Upper lobe of left lung (tissue), 4 donors: ENCODE measurements at regions not wholly inside any gene's neighbourhood (a gene's known extent, or its start where the extent isn't known, plus 50 kb on each side); places are given as distances from the start of the nearest gene placed in this dataset.

Experiments
- POLR2AphosphoS5 ChIP-seq, 2 donors: sonication (generic); formaldehyde crosslinking; IDR thresholded peaks; one replicate each; pipeline ENCODE4 v1.5.1; 2017; ENCODE audit warnings: antibody characterized with exemption in 2 of 2
- TF ChIP-seq, protein P1 (sequence below), 6 experiments: fragments of 450-650 bp in 4 of 6; fragments of 200-600 bp in 2 of 6; sonication (generic) in 2 of 6; IDR thresholded peaks; one replicate each; pipeline ENCODE4 v1.5.1; 2016 to 2019; ENCODE audit warnings: antibody characterized with exemption in 6 of 6

DNA sequence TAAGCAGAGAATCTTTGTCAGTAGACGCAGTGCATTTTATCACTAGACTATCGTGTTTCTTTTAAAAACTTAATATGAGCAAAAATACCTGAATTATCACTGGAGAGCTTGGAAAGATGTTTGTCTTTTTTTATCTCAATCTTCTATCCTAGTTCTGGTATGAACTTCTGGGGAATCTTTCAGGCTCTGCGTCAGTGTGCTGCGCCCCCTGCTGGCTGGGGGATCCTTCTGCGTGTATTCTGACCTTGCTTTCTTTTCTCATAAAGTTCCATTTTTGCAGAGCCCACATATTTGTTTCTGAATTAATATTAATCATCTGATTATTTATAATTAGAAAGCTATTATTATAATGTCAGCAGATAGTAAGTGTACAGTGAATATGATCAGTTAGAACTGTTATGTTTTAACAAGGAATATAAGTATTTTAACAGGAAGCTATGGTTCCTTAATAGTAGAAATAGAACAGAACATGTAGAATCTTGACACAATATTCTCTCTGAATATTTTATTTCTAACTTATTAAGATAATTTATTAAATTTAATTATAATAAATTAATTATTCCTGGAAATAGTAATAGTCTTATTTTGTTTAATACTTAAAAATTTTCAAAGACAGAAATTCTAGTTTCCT lies 945.0 kb upstream of the CRIM1 start:
- TF ChIP-seq, protein P1, sequence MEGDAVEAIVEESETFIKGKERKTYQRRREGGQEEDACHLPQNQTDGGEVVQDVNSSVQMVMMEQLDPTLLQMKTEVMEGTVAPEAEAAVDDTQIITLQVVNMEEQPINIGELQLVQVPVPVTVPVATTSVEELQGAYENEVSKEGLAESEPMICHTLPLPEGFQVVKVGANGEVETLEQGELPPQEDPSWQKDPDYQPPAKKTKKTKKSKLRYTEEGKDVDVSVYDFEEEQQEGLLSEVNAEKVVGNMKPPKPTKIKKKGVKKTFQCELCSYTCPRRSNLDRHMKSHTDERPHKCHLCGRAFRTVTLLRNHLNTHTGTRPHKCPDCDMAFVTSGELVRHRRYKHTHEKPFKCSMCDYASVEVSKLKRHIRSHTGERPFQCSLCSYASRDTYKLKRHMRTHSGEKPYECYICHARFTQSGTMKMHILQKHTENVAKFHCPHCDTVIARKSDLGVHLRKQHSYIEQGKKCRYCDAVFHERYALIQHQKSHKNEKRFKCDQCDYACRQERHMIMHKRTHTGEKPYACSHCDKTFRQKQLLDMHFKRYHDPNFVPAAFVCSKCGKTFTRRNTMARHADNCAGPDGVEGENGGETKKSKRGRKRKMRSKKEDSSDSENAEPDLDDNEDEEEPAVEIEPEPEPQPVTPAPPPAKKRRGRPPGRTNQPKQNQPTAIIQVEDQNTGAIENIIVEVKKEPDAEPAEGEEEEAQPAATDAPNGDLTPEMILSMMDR (IDR thresholded peaks at IDR 0.05) = peak; percentile 30 to 72 (median 56)
- TF ChIP-seq POLR2AphosphoS5 (IDR thresholded peaks at IDR 0.05) = no peak
